ENCODE measurements at regions not wholly inside any gene's neighbourhood (a gene's known extent, or its start where the extent isn't known, plus 50 kb on each side); places are given as distances from the start of the nearest gene placed in this dataset.
"Not testable (repeated sequence)": the region's sequence is repeated elsewhere in the genome, so short reads cannot be mapped to it uniquely, and the experiment has no call there.

GRCh38 chr7:113592924-113593323, 325.9 kb downstream of the PPP1R3A start:
- DNase-seq = not testable (repeated sequence)

- DNase-seq = no peak
Observed at GRCh38 chr7:113582471-113582870, 336.3 kb downstream of the PPP1R3A start.

GRCh38 chr7:113563257-113563656, 355.6 kb downstream of the PPP1R3A start:
- DNase-seq = not testable (repeated sequence)

GRCh38 chr7:113562801-113563200, 356.0 kb downstream of the PPP1R3A start:
- no peak for DNase-seq

- no peak for DNase-seq
Observed at GRCh38 chr7:113562242-113562641, 356.6 kb downstream of the PPP1R3A start.

- no peak for DNase-seq
Observed at GRCh38 chr7:113561446-113561845, 357.4 kb downstream of the PPP1R3A start.

- no peak for DNase-seq
Observed at GRCh38 chr7:113550966-113551365, 367.8 kb downstream of the PPP1R3A start.

GRCh38 chr7:113548561-113548960, 370.2 kb downstream of the PPP1R3A start:
- no peak for DNase-seq

GRCh38 chr7:113548137-113548536, 370.7 kb downstream of the PPP1R3A start:
- no peak for DNase-seq

GRCh38 chr7:113521468-113521867, 397.3 kb downstream of the PPP1R3A start:
- no peak for DNase-seq

GRCh38 chr7:113519472-113519871, 399.3 kb downstream of the PPP1R3A start:
- no peak for DNase-seq

GRCh38 chr7:113504691-113505090, 386.3 kb upstream of the SMIM30 start:
- DNase-seq = no peak

GRCh38 chr7:113504142-113504541, 385.8 kb upstream of the SMIM30 start:
- no peak for DNase-seq

- not testable (repeated sequence) for DNase-seq
Observed at GRCh38 chr7:113496586-113496985, 378.2 kb upstream of the SMIM30 start.

- not testable (repeated sequence) for DNase-seq
Observed at GRCh38 chr7:113494797-113495566, 376.6 kb upstream of the SMIM30 start.

GRCh38 chr7:113491305-113491704, 373.0 kb upstream of the SMIM30 start:
- no peak for DNase-seq

GRCh38 chr7:113487925-113488731, 369.8 kb upstream of the SMIM30 start:
- DNase-seq = no peak

GRCh38 chr7:113486548-113486947, 368.2 kb upstream of the SMIM30 start:
- DNase-seq = no peak

GRCh38 chr7:113483657-113484056, 365.3 kb upstream of the SMIM30 start:
- DNase-seq = no peak

GRCh38 chr7:113480537-113480936, 362.2 kb upstream of the SMIM30 start:
- no peak for DNase-seq

- DNase-seq = no peak
Observed at GRCh38 chr7:113464096-113464855, 345.9 kb upstream of the SMIM30 start.

GRCh38 chr7:113460067-113460466, 341.7 kb upstream of the SMIM30 start:
- DNase-seq = no peak

- no peak for DNase-seq
Observed at GRCh38 chr7:113456533-113456932, 338.2 kb upstream of the SMIM30 start.

All from hippocampal formation (tissue), 2 donors.